Liver (tissue), 8 donors: ENCODE measurements at regions not wholly inside any gene's neighbourhood (a gene's known extent, or its start where the extent isn't known, plus 50 kb on each side); places are given as distances from the start of the nearest gene placed in this dataset.

Experiments used
- DNase-seq: peaks from one replicate; pipeline ENCODE4 v3.0.0-alpha.2; 2017; ENCODE audit warnings: low spot score
- H3K27ac ChIP-seq, 2 donors: one replicate each; pipeline ENCODE4 v1.7.0; 2013; ENCODE audit warnings: inconsistent platforms in 2 of 2, low read length in 2 of 2, control low read depth in 1 of 2, low read depth in 1 of 2, mild to moderate bottlenecking in 1 of 2
- H3K27me3 ChIP-seq, 4 donors: one replicate each; pipeline versions ENCODE4 v1.6.1 to v1.7.0; 2013; ENCODE audit warnings: low read length in 3 of 4, inconsistent platforms in 1 of 4, mild to moderate bottlenecking in 1 of 4, moderate library complexity in 1 of 4; ENCODE audit not compliant: control insufficient read depth in 4 of 4, insufficient read depth in 4 of 4
- H3K36me3 ChIP-seq, 4 donors: one replicate each; pipeline versions ENCODE4 v1.6.1 to v1.7.0; 2013; ENCODE audit warnings: low read length in 3 of 4, mild to moderate bottlenecking in 3 of 4, low read depth in 1 of 4, moderate library complexity in 1 of 4; ENCODE audit not compliant: control insufficient read depth in 4 of 4, insufficient read depth in 3 of 4
- H3K4me1 ChIP-seq, 4 donors: one replicate each; pipeline versions ENCODE4 v1.6.1 to v1.7.0; 2013; ENCODE audit warnings: low read length in 3 of 4, mild to moderate bottlenecking in 3 of 4, moderate library complexity in 1 of 4; ENCODE audit not compliant: control insufficient read depth in 4 of 4, insufficient read depth in 4 of 4
- H3K4me3 ChIP-seq, 3 donors: one replicate each; pipeline versions ENCODE4 v1.6.1 to v1.7.0; 2013; ENCODE audit warnings: low read length in 3 of 3, control low read depth in 1 of 3, low read depth in 1 of 3, mild to moderate bottlenecking in 1 of 3
- H3K9ac ChIP-seq, 2 donors: one replicate each; pipeline ENCODE4 v1.7.0; 2013; ENCODE audit warnings: low read length in 2 of 2, mild to moderate bottlenecking in 2 of 2, moderate library complexity in 2 of 2, control low read depth in 1 of 2, low read depth in 1 of 2
- H3K9me3 ChIP-seq, 4 donors: one replicate each; pipeline versions ENCODE4 v1.6.1 to v1.7.0; 2013; ENCODE audit warnings: low read length in 3 of 4; ENCODE audit not compliant: control insufficient read depth in 4 of 4
- FOXA1 ChIP-seq: IDR thresholded peaks from 2 replicates; pipeline ENCODE4 v1.6.1; 2016; ENCODE audit warnings: antibody characterized with exemption
- FOXA2 ChIP-seq: IDR thresholded peaks from 2 replicates; pipeline ENCODE4 v1.6.1; 2016; ENCODE audit warnings: antibody characterized with exemption
- GABPA ChIP-seq, 2 donors: IDR thresholded peaks in 1 of 2; conservative IDR thresholded peaks in 1 of 2; 2 replicates each; pipeline ENCODE4 v1.6.1; 2016; ENCODE audit warnings: antibody characterized with exemption in 2 of 2, mild to moderate bottlenecking in 1 of 2, moderate library complexity in 1 of 2
- HNF4A ChIP-seq, 2 donors: conservative IDR thresholded peaks; 2 replicates each; pipeline ENCODE4 v1.6.1; 2016; ENCODE audit warnings: antibody characterized with exemption in 2 of 2, mild to moderate bottlenecking in 2 of 2
- HNF4G ChIP-seq: IDR thresholded peaks from 2 replicates; pipeline ENCODE4 v1.6.1; 2016; ENCODE audit warnings: antibody characterized with exemption
- JUND ChIP-seq, 2 donors: IDR thresholded peaks; 2 replicates each; pipeline ENCODE4 v1.6.1; 2016; ENCODE audit warnings: antibody characterized with exemption in 2 of 2
- NR2F2 ChIP-seq: IDR thresholded peaks from 2 replicates; pipeline ENCODE4 v1.6.1; 2016; ENCODE audit warnings: antibody characterized with exemption
- RAD21 ChIP-seq, 2 donors: IDR thresholded peaks; 2 replicates each; pipeline ENCODE4 v1.6.1; 2016; ENCODE audit warnings: antibody characterized with exemption in 2 of 2, mild to moderate bottlenecking in 2 of 2
- SP1 ChIP-seq: IDR thresholded peaks from 2 replicates; pipeline ENCODE4 v1.6.1; 2018; ENCODE audit warnings: antibody characterized with exemption, mild to moderate bottlenecking
- TAF1 ChIP-seq: conservative IDR thresholded peaks from 2 replicates; pipeline ENCODE4 v1.6.1; 2016; ENCODE audit warnings: antibody characterized with exemption, mild to moderate bottlenecking
- WGBS: extraction: QIAGEN DNeasy Blood & Tissue Kit; methylation state at CpG from one replicate; pipeline ENCODE4 v1.1.7; 2013; 5-methylcytosine and 5-hydroxymethylcytosine counted together
- TF ChIP-seq, protein P1 (sequence below): IDR thresholded peaks from 2 replicates; pipeline ENCODE4 v1.6.1; 2016; ENCODE audit warnings: antibody characterized with exemption, mild to moderate bottlenecking
- TF ChIP-seq, protein P2 (sequence below): fragments of 150-350 bp; IDR thresholded peaks from 2 replicates; pipeline ENCODE4 v1.5.1; 2017; ENCODE audit warnings: improper control_type of control experiment, low read depth, low read length; ENCODE audit not compliant: missing input control
- TF ChIP-seq, protein P3 (sequence below): IDR thresholded peaks from 2 replicates; pipeline ENCODE4 v1.6.1; 2016; ENCODE audit warnings: antibody characterized with exemption
- TF ChIP-seq, protein P4 (sequence below): IDR thresholded peaks from 2 replicates; pipeline ENCODE4 v1.6.1; 2016; ENCODE audit warnings: antibody characterized with exemption
- donor health status: healthy.
- donor health status: healthy.
- donor health status: healthy.
- donor health status: healthy.
- donor health status: healthy.

DNA sequence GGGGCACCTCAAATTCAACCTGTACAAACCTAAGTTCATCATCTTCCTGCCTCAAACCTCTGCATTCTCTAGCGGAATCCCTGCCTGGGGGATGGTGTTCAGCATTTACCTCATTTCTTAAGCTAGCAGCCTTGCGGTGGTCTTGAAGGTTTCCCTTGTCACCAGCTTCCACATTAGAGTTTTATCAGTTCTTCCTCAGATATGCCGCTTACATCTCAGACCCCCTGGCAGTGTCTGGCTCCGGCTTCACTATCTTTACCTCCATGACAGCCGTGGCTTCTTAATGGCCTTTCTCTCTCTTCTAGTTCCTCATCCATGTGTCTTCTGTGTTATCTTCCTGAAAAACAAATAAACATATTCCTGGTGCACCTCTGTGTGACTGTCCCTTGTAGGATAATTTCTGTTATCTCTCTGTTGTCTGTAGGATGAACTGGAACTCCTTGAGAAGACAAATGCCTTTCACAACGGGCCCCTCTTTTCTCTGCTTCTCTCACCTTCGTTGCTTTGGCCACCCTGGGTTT, 101.1 kb upstream of the BMPER start:
- Histone ChIP-seq H3K36me3 (no peaks in the 10 kb centered on the region), H3K4me3 (no peak overlapping the region), H3K9me3 (no peaks in the 10 kb centered on the region), H3K27me3 (no peaks in the 10 kb centered on the region), H3K27ac (no peak overlapping the region), H3K4me1 (no peaks in the 10 kb centered on the region), H3K9ac (no peak overlapping the region)
- no peak for DNase-seq
- TF ChIP-seq, protein P1, sequence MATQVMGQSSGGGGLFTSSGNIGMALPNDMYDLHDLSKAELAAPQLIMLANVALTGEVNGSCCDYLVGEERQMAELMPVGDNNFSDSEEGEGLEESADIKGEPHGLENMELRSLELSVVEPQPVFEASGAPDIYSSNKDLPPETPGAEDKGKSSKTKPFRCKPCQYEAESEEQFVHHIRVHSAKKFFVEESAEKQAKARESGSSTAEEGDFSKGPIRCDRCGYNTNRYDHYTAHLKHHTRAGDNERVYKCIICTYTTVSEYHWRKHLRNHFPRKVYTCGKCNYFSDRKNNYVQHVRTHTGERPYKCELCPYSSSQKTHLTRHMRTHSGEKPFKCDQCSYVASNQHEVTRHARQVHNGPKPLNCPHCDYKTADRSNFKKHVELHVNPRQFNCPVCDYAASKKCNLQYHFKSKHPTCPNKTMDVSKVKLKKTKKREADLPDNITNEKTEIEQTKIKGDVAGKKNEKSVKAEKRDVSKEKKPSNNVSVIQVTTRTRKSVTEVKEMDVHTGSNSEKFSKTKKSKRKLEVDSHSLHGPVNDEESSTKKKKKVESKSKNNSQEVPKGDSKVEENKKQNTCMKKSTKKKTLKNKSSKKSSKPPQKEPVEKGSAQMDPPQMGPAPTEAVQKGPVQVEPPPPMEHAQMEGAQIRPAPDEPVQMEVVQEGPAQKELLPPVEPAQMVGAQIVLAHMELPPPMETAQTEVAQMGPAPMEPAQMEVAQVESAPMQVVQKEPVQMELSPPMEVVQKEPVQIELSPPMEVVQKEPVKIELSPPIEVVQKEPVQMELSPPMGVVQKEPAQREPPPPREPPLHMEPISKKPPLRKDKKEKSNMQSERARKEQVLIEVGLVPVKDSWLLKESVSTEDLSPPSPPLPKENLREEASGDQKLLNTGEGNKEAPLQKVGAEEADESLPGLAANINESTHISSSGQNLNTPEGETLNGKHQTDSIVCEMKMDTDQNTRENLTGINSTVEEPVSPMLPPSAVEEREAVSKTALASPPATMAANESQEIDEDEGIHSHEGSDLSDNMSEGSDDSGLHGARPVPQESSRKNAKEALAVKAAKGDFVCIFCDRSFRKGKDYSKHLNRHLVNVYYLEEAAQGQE, result no peak
- TF ChIP-seq RAD21 (IDR thresholded peaks at IDR 0.05), result no peak
- TF ChIP-seq HNF4G, result no peak
- no peak for TF ChIP-seq FOXA2
- no peak for TF ChIP-seq NR2F2
- TF ChIP-seq, protein P2, sequence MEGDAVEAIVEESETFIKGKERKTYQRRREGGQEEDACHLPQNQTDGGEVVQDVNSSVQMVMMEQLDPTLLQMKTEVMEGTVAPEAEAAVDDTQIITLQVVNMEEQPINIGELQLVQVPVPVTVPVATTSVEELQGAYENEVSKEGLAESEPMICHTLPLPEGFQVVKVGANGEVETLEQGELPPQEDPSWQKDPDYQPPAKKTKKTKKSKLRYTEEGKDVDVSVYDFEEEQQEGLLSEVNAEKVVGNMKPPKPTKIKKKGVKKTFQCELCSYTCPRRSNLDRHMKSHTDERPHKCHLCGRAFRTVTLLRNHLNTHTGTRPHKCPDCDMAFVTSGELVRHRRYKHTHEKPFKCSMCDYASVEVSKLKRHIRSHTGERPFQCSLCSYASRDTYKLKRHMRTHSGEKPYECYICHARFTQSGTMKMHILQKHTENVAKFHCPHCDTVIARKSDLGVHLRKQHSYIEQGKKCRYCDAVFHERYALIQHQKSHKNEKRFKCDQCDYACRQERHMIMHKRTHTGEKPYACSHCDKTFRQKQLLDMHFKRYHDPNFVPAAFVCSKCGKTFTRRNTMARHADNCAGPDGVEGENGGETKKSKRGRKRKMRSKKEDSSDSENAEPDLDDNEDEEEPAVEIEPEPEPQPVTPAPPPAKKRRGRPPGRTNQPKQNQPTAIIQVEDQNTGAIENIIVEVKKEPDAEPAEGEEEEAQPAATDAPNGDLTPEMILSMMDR, result no peak
- TF ChIP-seq FOXA1, result no peak
- TF ChIP-seq, protein P3, sequence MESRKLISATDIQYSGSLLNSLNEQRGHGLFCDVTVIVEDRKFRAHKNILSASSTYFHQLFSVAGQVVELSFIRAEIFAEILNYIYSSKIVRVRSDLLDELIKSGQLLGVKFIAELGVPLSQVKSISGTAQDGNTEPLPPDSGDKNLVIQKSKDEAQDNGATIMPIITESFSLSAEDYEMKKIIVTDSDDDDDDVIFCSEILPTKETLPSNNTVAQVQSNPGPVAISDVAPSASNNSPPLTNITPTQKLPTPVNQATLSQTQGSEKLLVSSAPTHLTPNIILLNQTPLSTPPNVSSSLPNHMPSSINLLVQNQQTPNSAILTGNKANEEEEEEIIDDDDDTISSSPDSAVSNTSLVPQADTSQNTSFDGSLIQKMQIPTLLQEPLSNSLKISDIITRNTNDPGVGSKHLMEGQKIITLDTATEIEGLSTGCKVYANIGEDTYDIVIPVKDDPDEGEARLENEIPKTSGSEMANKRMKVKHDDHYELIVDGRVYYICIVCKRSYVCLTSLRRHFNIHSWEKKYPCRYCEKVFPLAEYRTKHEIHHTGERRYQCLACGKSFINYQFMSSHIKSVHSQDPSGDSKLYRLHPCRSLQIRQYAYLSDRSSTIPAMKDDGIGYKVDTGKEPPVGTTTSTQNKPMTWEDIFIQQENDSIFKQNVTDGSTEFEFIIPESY, result no peak
- no peak for TF ChIP-seq TAF1
- TF ChIP-seq SP1, result no peak
- no peak for TF ChIP-seq HNF4A (conservative IDR thresholded peaks at IDR 0.05)
- no peak for TF ChIP-seq JUND (IDR thresholded peaks at IDR 0.05)
- 75% methylated on average over 7 of the region's 7 CpGs for WGBS

DNA sequence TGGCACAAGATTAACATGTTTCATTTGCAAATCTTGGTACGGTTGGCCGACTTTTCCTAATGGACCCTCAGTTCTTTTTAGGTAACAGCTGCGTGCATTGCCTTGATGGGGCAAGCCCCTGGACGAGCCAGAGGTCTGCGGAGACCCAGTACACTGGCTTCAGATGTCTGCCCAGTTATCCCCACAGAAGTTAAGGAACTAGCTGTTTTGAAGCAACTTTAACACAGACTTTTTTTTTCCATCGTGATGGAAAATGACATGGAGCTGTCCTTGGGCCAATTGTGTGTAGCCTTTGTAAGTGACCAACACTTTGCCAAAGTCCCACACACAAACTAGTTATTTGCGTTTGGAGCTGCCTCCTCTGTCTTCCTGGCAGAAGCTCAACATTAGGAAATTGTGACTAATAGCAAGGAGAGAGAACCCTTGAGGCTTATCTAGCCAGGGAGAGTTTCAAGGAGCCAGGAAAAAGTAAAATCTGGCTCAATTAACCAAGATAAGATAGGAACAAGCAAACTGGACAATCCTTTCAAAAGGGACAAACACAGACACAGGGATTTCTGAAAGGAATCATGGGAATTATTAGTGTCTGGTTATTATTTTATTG, 99.6 kb upstream of the BMPER start:
- H3K36me3 ChIP-seq, result no peaks in the 10 kb centered on the region
- DNase-seq, result no peak
- H3K4me3 ChIP-seq, result no peak overlapping the region
- peak overlapping the region in 1 of 2 donors; percentile 13 for H3K27ac ChIP-seq
- H3K9ac ChIP-seq, result no peak overlapping the region
- H3K9me3 ChIP-seq, result no peaks in the 10 kb centered on the region
- H3K27me3 ChIP-seq, result no peaks in the 10 kb centered on the region
- TF ChIP-seq JUND (IDR thresholded peaks at IDR 0.05) (peak; percentile 41 to 76), GABPA (IDR thresholded peaks at IDR 0.05 in 1 of 2, conservative IDR thresholded peaks at IDR 0.05 in 1 of 2) (no peak), TAF1 (no peak), RAD21 (IDR thresholded peaks at IDR 0.05) (peak in 1 of 2 donors; percentile 30)
- TF ChIP-seq, protein P4, sequence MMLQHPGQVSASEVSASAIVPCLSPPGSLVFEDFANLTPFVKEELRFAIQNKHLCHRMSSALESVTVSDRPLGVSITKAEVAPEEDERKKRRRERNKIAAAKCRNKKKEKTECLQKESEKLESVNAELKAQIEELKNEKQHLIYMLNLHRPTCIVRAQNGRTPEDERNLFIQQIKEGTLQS, result no peak
- H3K4me1 ChIP-seq, result no peaks in the 10 kb centered on the region
- WGBS, result 74% methylated on average over 7 of the region's 7 CpGs
